GM19467 (cell line): ENCODE measurements at regions not wholly inside any gene's neighbourhood (a gene's known extent, or its start where the extent isn't known, plus 50 kb on each side); places are given as distances from the start of the nearest gene placed in this dataset.

Experiments
- ATAC-seq: cut with Tn5 transposase; IDR thresholded peaks from one replicate; pipeline ENCODE4 v1.9.1; 2021; ENCODE audit warnings: mild to moderate bottlenecking, moderate library complexity; ENCODE audit not compliant: unreplicated experiment

DNA sequence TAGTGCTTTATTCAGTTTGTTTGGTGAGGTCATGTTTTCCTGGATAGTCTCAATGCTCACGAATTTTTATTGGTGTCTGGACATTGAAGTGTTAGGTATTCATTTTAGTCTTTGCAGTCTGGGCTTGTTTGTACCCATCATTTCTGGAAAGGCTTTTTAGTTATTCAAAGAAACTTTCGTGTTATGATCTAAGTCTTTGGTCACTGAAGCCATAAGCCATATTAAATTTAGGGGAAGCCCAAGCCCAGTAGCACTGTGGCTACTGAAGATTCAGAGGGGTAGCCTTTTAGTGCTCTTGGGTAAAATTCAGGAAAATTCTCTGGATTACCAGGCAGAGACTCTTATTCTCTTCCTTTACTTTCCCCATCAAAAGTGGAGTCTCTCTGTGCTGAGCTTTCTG lies 56.2 kb upstream of the PEX5L start:
- ATAC-seq, result no peak

DNA sequence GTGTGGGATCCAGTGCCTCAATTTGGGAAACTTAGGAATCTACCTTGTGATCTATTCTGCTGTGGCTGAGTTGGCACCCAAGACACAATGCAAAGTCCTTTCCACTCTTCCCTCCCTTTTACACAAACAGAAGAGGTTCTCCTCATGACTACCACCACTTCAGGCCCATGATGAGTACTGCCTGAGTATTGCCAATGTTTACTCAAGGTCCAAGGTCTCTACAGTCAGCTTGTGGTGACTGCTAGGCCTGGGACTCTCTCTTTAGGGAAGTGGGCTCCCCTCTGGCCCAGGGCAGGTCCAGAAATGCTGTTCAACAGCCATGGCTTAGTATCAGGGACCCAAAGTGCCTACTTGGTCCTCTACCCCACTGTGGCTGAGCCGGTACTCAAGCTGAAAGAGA lies 56.8 kb upstream of the PEX5L start:
- ATAC-seq, result no peak

DNA sequence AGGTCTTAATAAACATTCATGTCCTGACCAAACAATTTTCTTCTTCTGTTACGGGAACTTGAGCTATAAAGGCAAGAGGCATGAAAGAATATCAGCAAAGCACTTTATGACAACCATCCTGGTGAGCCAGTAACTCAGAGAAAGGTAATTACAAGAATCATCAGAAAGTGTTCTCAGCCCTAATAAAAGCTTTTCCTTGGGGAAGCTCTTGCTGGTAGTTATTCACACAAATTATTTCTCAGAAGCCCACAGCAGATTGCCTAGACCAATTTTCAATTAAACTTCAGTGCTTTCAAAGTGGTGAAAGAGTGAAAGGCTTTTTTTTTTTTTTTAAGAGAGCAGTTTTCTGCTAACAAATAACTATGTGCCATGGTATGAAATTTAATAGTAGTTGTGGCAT lies 60.9 kb upstream of the PEX5L start:
- no peak for ATAC-seq

DNA sequence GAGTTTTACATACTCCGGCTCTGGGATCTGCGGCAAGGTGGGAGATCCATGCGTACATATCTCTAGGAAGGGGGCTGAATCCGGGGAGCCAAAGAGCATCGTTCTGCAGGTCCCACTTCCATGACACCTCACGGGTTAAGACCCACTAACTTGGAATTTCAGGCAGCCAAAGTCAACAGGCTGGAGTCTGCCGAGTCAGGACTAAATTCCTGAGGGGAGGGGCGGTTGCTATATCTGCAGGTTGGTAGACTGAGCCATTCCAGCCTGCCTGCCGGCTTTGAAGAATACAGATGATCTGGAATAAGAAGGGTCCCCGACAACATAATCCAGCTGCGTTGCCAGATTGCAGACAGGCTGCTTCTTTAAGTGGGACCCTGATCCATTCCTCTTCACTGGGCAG lies 65.4 kb upstream of the PEX5L start:
- ATAC-seq, result no peak

DNA sequence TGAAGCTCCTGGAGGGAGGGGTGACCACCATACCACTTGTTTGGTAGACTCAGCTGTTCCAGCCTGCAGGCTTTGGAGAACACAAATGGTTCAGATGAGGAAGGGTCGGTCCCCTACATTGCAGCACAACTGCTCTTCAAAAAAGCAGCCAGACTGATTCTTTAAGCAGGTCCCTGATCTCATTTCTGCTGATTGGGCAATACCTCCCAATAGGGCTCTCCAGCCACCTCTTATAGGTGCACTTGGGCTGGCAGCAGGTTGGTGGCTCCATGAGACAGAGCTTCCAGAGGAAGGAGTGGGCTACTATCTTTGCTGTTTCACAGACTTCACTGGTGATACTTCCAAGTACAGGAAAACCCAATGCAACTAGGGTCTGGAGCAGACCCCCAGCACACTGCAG lies 65.9 kb upstream of the PEX5L start:
- ATAC-seq, result no peak

DNA sequence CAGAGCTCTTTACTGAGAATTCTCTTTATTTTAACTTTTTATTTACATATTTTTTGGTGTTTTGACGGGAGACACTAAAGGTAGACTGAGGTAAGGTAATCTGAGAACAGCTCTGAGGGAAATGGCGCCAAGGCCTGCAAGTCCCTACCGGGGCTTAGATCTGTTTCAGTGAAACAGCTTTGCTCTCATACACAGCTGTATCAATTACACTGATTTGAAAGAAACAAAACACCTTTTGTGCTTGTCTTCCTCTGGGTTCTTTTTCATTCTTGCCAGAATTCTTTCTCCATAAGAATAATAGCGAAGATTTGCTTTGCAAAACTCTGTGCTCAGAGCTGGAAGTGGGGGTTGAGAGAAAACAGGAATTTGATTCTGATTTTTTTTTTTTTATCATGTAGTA lies 79.5 kb upstream of the PEX5L start:
- ATAC-seq, result no peak

DNA sequence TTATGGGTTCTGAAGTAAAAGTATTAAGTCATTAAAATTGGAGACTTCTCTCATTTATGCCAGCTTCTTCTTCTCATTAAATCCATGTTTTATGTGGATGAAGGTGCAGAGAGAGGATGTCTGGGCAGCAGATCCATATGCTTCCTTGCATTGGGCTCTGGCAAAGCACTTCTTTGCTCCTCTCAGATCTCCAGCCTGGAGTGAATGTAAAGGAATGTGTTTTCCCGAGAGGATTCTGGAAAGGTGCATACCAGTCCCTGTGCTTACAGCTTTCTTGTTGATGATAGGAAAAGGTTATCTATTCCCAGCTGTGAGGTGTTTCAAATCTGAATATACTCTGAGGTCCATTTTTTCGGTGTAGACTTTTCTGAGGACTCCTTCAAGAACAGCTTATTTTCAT lies 79.9 kb upstream of the PEX5L start:
- no peak for ATAC-seq

DNA sequence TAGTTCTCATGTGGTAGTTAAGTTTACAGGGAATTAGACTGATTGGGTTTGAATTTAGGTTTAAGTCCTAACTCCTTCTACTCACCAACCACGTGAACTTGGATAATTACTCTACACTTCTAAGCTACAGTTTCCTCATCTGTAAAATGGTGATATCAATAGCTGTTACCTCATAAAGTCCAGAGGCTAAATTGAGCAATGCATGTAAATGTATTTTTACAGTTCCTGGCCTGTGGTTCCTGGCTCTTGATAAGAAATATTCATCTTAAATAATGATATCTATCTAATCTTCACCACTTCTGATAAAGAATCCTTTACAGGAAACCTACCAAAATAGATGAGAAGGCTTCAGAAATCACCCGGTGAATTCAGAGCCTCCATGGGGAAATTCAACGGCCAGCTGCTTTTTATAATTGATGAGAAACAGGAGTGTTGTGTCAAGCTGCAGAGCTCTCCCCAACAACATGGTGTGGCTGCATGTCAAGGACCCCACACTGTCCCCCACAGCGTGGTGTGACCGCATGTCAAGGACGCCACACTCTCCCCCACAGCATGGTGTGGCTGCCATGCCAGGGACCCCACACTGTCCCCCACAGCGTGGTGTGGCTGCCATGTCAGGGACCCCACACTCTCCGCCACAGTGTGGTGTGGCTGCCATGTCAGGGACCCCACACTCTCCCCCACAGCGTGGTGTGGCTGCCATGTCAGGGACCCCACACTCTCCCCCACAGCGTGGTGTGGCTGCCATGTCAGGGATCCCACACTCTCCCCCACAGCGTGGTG lies 80.8 kb upstream of the PEX5L start:
- ATAC-seq, result no peak

DNA sequence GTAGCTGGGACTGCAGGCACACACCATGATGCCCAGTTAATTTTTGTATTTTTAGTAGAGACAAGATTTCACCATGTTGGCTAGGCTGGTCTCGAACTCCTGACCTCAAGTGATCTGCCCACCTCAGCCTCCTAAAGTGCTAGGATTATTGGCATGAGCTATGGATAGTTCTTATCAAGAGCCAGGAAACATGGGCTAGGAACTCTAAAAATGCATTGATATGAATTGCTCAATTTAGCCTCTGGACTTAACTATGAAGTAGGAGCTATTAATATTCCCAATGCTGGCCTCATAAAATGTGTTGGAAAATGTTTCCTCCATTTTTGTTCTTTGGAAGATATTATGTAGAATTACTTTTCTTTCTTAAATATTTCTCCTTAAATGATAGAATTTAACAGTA lies 82.8 kb upstream of the PEX5L start:
- ATAC-seq, result no peak

DNA sequence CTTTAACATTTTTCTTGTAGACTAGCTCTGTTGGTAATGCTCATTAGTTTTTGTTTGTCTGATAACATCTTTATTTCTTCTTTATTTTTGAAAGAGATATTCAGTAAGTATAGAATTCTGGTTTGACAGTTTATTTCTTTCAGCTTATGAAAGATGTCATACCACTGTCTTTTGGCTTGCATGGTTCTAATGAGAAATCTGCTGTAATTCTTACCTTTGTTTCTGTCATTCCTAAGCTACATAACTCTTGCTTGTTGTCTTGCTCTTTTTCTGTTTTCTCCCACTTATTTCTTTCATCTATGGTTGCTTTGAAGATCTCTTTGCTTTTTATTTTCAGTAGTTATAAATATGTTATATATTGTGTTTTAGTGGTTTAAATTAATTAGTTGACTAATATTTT lies 87.2 kb upstream of the PEX5L start:
- no peak for ATAC-seq

DNA sequence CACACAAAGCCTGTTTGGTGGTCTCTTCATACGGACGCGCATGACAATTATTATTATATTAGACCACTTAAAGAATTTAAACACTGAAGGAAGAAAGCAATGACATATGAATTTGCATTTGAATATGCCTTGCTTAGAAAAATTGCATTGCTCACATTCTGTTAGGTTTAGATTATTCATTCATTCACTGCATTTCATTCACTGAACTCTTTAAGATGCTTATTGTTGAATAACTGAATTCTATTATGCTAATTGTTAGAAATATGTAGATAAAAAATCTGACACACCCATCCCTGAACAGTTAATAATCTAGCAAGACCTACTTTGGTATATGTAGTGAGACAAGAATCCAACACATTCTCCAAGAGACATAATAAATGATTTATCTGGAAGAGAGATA lies 94.4 kb upstream of the PEX5L start:
- ATAC-seq, result no peak

DNA sequence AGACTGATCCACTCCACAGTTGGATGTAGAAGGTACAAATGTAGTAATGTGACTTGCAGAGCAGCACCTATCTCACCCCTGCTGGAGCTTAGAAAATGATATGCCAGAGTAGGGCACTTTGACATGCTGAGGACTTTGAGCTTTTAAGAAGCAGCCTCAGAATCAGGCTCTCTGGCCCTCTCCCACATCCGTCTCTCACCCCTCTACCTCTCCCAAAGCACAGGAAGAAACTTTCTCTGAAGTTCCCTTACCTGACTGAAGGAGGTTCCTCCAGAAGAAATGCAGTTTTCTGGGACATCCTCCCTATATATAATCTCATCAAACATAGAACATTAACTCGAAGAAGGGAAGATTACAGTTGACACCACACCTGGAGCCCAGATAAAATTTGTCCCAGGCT lies 98.4 kb upstream of the PEX5L start:
- no peak for ATAC-seq

DNA sequence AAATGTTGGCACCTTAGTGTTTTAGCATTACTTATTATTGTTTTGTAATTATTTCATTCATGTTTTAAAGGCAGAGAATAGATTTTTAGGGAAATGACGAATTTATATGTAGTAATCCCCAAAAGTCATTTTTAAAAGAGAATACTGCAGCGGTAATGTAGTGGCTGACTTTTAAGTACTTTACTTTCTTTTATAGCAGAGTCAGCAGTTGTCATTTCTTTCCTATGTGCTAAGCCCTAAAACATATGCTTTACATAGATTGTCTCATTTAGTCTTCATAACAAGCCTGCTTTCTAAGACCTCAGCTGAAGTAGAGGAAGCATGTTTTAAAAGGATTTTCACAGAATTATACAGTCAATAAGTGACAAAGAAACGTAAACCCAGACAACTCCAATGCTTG lies 102.1 kb upstream of the PEX5L start:
- ATAC-seq, result no peak

DNA sequence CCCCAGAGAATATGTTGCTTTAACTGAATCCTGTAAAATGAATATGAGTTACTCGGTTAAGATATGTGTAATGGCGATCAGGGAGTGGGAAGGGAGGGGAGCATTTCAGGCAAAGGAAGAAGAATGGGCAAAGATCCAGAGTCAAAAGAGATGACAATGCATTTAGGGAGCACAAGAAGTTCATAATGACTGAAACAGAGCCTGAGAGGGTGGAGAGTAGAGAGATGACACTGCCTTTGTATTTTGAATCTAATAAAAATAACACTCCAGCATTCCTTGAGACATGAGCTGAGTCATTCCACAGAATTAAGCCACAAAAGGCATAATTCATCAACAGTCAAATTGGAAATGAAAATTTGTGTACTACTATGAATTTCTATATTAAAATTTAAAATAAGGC lies 105.3 kb upstream of the PEX5L start:
- ATAC-seq, result no peak

DNA sequence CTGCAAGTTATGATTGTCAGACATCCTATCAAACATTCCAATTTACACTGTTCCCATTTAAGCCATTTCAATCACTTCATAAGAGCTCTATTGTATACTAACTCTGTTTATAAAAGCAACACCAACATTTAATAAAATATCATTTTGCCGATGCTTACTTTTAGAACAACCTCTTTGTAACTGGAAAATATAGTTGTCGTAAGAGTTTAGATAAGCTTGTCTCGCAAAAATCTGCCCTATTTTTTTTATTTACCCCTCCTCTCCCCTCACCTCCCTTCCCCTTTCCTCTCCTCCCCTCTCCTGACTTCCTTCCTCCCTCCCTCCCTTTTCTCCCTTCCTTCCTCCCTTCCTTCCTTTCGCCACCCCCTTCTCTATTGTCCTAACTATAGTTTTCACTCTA lies 105.7 kb upstream of the PEX5L start:
- ATAC-seq, result no peak

DNA sequence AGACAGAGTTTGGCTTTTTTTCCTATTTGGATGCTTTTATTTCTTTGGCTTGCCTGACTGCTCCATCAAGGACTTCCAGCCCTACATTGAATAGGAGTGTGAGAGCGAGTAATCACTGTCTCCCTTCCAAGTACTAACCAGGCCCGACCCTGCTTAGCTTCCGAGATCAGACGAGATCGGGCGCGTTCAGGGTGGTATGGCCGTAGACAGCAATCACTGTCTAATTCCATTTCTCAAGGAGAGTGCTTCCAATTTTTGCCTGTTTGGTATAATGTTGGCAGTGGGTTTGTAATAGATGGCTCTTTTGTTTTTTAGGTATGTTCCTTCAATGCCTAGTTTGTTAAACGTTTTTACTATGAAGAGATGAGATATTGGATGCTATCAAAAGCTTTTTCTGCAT lies 125.0 kb upstream of the PEX5L start:
- no peak for ATAC-seq

DNA sequence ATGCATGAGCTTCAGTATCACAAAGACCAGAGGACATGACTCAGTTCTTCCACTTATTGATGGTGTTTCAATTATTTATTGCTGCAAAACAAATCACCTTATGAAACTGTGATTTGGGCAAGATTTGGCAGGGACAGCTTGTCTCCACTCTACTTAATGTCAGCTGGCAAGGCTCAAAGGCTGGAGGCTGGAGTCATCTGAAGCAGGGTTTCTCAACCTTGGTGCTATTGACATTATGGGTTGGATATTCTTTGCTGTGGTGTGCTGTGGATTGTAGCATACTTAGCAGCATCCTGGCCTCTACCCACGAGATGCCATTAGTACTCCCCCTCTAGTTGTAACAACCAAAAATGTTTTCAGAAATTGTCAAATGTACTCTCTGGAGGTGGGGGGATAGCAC lies 138.8 kb upstream of the PEX5L start:
- no peak for ATAC-seq

DNA sequence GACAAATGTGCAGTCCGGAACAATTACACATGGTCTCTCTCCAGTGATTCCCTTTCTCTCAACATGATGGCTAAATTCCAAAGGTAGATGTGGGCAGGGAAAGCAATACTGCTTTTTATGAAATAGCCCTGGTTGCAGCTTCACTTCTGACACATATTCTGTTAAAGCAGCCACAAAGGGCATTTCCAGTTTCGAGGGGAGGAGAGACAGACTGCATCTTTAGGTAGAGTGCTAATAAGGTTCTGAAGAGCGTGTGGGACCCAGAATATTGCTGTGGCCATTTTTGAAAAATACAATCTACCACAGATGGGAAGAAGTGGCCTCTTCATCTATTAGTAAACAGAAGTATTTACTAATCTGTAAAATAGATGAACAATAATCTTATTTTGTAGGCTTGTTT lies 139.3 kb upstream of the PEX5L start:
- ATAC-seq, result no peak

DNA sequence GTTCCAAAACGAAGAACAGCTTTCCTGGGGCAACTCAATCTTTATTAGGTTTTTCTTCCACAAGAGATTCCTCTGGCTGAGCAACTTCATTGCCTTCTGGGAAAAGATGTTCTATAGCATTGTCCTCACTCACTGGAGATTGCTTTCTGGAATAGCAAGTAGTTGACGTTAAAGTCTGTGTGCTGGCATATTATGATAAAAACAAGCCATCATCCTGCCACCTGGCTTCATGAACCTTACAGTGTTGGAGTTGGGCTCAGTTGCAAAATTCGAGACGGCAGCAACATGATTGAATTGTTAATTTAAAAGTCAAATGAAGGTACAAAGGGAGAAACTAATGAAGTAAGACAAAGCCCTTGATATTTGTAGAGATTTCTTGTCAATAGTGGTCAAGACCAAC lies 140.5 kb upstream of the PEX5L start:
- no peak for ATAC-seq

DNA sequence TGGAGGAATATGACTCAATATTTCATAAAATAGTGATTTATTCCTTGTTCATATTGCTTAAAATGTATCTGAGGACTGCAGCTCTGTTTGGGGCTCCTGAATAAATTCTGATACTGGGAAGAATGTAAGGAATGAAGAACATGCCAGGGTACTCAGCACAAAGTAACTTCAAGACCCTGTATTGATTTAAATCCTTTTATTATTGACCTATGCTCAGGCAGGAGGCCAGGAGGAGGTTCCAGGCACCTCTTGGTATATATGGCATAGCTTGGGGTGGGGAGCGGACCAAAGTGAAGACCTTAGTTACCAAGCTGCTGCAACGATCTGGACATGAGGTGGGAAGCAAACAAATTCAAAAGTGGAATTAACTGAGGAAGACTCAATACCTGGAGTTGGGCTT lies 142.8 kb upstream of the PEX5L start:
- no peak for ATAC-seq

DNA sequence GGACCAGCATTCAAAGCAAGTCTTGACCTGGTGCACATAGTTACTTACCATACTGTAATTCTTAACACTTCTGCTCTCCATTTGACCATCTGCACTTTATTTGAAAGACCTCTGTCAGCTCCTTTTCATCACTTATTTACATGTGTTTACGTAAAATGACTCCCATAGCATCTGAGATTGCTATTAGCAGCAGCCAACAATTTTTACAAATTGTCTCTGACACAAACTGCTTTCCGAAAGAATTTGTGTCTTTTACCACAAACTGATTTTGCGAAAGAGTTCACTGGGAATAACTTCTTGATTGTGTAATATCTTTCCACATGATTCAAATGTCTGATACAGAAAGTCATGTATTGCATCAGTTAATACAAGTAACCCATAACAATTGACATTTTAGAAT lies 144.1 kb upstream of the PEX5L start:
- no peak for ATAC-seq

DNA sequence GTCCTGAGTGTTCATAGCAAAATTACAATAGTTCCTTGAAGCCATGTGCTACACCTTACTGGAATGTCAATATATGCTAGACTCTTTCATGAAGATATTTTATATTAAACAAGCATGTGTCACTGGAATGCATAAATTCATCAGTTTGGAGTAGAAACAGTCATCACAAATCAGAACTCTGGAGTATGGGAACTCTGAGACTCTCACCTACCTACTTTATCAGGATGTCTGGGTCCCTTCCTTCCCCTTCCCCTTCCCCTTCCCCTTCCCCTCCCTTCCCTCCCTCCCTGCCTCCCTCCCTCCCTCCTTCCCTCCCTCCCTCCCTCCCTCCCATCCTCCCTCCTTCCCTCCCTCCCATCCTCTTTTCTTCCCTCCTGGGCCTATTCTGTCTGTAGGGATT lies 144.7 kb upstream of the PEX5L start:
- ATAC-seq, result no peak

DNA sequence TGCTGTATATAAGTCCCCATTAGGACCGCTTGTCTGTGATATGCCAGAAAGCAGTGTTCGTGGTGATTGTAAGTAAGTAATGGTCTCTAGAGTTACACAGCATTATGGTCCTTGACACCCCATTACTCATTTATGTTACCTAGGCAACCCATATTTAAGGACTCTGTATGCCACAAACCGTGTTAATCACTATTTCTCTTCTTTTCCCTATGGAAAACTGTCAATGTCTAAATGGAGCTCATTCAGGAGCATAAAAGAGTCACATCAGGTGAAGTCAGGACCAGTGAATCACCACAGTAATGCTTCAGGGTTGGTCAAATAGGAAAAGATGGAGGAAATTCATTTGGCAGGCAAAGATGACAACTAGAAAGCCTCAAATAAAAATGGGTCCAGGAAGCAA lies 146.6 kb upstream of the PEX5L start:
- no peak for ATAC-seq
